H9 (cell line): ENCODE measurements at regions not wholly inside any gene's neighbourhood (a gene's known extent, or its start where the extent isn't known, plus 50 kb on each side); places are given as distances from the start of the nearest gene placed in this dataset.

Experiments used
- DNase-seq: peaks from one replicate; pipeline ENCODE4 v3.0.0-alpha.2; 2017
- H2AFZ ChIP-seq: one replicate; pipeline ENCODE4 v1.6.1; 2013; ENCODE audit warnings: mild to moderate bottlenecking, low read length, control low read depth, moderate library complexity
- H2AK5ac ChIP-seq: 2 replicates; pipeline ENCODE4 v1.6.1; 2013; ENCODE audit warnings: low read length, control low read depth, mixed read lengths; ENCODE audit not compliant: insufficient read length
- H2BK120ac ChIP-seq: one replicate; pipeline ENCODE4 v1.6.1; 2013; ENCODE audit warnings: low read depth, mild to moderate bottlenecking, low read length, control low read depth, inconsistent platforms; ENCODE audit not compliant: poor library complexity, severe bottlenecking
- H2BK12ac ChIP-seq: 2 replicates; pipeline ENCODE4 v1.6.1; 2013; ENCODE audit warnings: low read length, control low read depth, mixed read lengths, low read depth; ENCODE audit not compliant: insufficient read length
- H2BK15ac ChIP-seq: 2 replicates; pipeline ENCODE4 v1.6.1; 2013; ENCODE audit warnings: low read depth, low read length, control low read depth
- H2BK20ac ChIP-seq: one replicate; pipeline ENCODE4 v1.6.1; 2013; ENCODE audit warnings: low read depth, mild to moderate bottlenecking, low read length, control low read depth, inconsistent platforms; ENCODE audit not compliant: poor library complexity, severe bottlenecking
- H2BK5ac ChIP-seq: 2 replicates; pipeline ENCODE4 v1.6.1; 2013; ENCODE audit warnings: low read length, control low read depth, mixed read lengths; ENCODE audit not compliant: insufficient read length
- H3K14ac ChIP-seq: 2 replicates; pipeline ENCODE4 v1.6.1; 2013; ENCODE audit warnings: low read length, control low read depth; ENCODE audit not compliant: insufficient read depth
- H3K18ac ChIP-seq: 2 replicates; pipeline ENCODE4 v1.6.1; 2013; ENCODE audit warnings: low read depth, mild to moderate bottlenecking, mixed read lengths, low read length, control low read depth; ENCODE audit not compliant: insufficient read length
- H3K23ac ChIP-seq: 2 replicates; pipeline ENCODE4 v1.6.1; 2013; ENCODE audit warnings: low read length, control low read depth, mixed read lengths, low read depth; ENCODE audit not compliant: insufficient read length
- H3K23me2 ChIP-seq: 2 replicates; pipeline ENCODE4 v1.6.1; 2013; ENCODE audit warnings: low read depth, mild to moderate bottlenecking, mixed read lengths, low read length, control low read depth; ENCODE audit not compliant: insufficient read length, poor library complexity, severe bottlenecking
- H3K27ac ChIP-seq: 2 replicates; pipeline ENCODE4 v1.5.1; 2013; ENCODE audit warnings: low read length, control low read depth, mixed read lengths, low read depth; ENCODE audit not compliant: insufficient read length
- H3K27me3 ChIP-seq: 2 replicates; pipeline ENCODE4 v1.6.1; 2013; ENCODE audit warnings: low read length, control low read depth, inconsistent platforms; ENCODE audit not compliant: insufficient read depth
- H3K4ac ChIP-seq: 2 replicates; pipeline ENCODE4 v1.6.1; 2013; ENCODE audit warnings: low read depth, mild to moderate bottlenecking, control low read depth, inconsistent platforms, low read length, moderate library complexity
- H3K4me1 ChIP-seq: 2 replicates; pipeline ENCODE4 v1.6.1; 2013; ENCODE audit warnings: low read length, control low read depth, inconsistent platforms; ENCODE audit not compliant: insufficient read depth
- H3K4me2 ChIP-seq: 2 replicates; pipeline ENCODE4 v1.6.1; 2013; ENCODE audit warnings: low read length, control low read depth, mixed read lengths; ENCODE audit not compliant: insufficient read length, insufficient read depth
- H3K56ac ChIP-seq: 2 replicates; pipeline ENCODE4 v1.6.1; 2013; ENCODE audit warnings: low read depth, mild to moderate bottlenecking, mixed read lengths, low read length, control low read depth; ENCODE audit not compliant: insufficient read length
- H3K79me1 ChIP-seq: 2 replicates; pipeline ENCODE4 v1.6.1; 2013; ENCODE audit warnings: low read depth, mild to moderate bottlenecking, moderate library complexity, low read length, control low read depth, inconsistent platforms; ENCODE audit not compliant: insufficient read depth, poor library complexity, severe bottlenecking
- H3K79me2 ChIP-seq: 2 replicates; pipeline ENCODE4 v1.6.1; 2013; ENCODE audit warnings: low read length, control low read depth, inconsistent platforms; ENCODE audit not compliant: insufficient read depth
- H3K9ac ChIP-seq: 2 replicates; pipeline ENCODE4 v1.6.1; 2013; ENCODE audit warnings: low read length, control low read depth, mixed read lengths; ENCODE audit not compliant: insufficient read length; ENCODE audit errors: extremely low read depth
- H3K9me3 ChIP-seq: one replicate; pipeline ENCODE4 v1.6.1; 2013; ENCODE audit warnings: low read depth, low read length, inconsistent platforms; ENCODE audit not compliant: control insufficient read depth
- H3T11ph ChIP-seq: one replicate; pipeline ENCODE4 v1.6.1; 2013; ENCODE audit warnings: mild to moderate bottlenecking, low read length, control low read depth, inconsistent platforms
- H4K20me1 ChIP-seq: one replicate; pipeline ENCODE4 v1.6.1; 2013; ENCODE audit not compliant: control insufficient read depth, insufficient read length, insufficient read depth
- H4K5ac ChIP-seq: 2 replicates; pipeline ENCODE4 v1.6.1; 2013; ENCODE audit warnings: low read depth, mild to moderate bottlenecking, mixed read lengths, low read length, control low read depth; ENCODE audit not compliant: insufficient read length
- H4K8ac ChIP-seq: replicated peaks from 2 replicates; pipeline ENCODE4 v1.6.1; 2013; ENCODE audit warnings: low read length, control low read depth, mixed read lengths, low read depth; ENCODE audit not compliant: insufficient read length
- H4K91ac ChIP-seq: 2 replicates; pipeline ENCODE4 v1.6.1; 2013; ENCODE audit warnings: low read depth, mild to moderate bottlenecking, moderate library complexity, mixed read lengths, low read length, control low read depth; ENCODE audit not compliant: insufficient read length
- H3K27ac Mint-ChIP-seq, 3 experiments: 2 replicates in 2 of 3; 3 replicates in 1 of 3; pipeline ENCODE4 v1.8.0; 2020 to 2021; ENCODE audit warnings: mixed read lengths in 3 of 3, mild to moderate bottlenecking in 1 of 3, moderate library complexity in 1 of 3
- H3K27me3 Mint-ChIP-seq: 2 replicates; pipeline ENCODE4 v1.8.0; 2021; ENCODE audit warnings: low read depth, mild to moderate bottlenecking, moderate library complexity, mixed read lengths
- H3K36me3 Mint-ChIP-seq, 3 experiments: 2 replicates in 2 of 3; 3 replicates in 1 of 3; pipeline ENCODE4 v1.8.0; 2020 to 2021; ENCODE audit warnings: low read depth in 3 of 3, mixed read lengths in 3 of 3; ENCODE audit not compliant: insufficient read depth in 1 of 3
- H3K4me1 Mint-ChIP-seq, 2 experiments: 2 replicates each; pipeline ENCODE4 v1.8.0; 2020; ENCODE audit warnings: mixed read lengths in 2 of 2
- H3K4me3 Mint-ChIP-seq, 2 experiments: 2 replicates in 1 of 2; 3 replicates in 1 of 2; pipeline ENCODE4 v1.8.0; 2020 to 2021; ENCODE audit warnings: mild to moderate bottlenecking in 2 of 2, mixed read lengths in 2 of 2, moderate library complexity in 1 of 2
- H3K9me3 Mint-ChIP-seq, 2 experiments: 2 replicates in 1 of 2; 3 replicates in 1 of 2; pipeline ENCODE4 v1.8.0; 2020; ENCODE audit warnings: mild to moderate bottlenecking in 2 of 2, mixed read lengths in 2 of 2, moderate library complexity in 1 of 2
- WGBS: extraction: QIAGEN DNeasy Blood & Tissue Kit; methylation state at CpG from one replicate; pipeline ENCODE4 v1.1.7; 2013; ENCODE audit warnings: missing lambda C conversion rate, low lambda C conversion rate, mixed read lengths; ENCODE audit not compliant: insufficient read length; ENCODE audit errors: extremely low coverage; 5-methylcytosine and 5-hydroxymethylcytosine counted together
- TF ChIP-seq, protein P1 (sequence below): fragments of 200-600 bp; sonication (generic); conservative IDR thresholded peaks from 3 replicates; pipeline ENCODE4 v1.8.0; 2021; ENCODE audit warnings: antibody characterized with exemption, mild to moderate bottlenecking

DNA sequence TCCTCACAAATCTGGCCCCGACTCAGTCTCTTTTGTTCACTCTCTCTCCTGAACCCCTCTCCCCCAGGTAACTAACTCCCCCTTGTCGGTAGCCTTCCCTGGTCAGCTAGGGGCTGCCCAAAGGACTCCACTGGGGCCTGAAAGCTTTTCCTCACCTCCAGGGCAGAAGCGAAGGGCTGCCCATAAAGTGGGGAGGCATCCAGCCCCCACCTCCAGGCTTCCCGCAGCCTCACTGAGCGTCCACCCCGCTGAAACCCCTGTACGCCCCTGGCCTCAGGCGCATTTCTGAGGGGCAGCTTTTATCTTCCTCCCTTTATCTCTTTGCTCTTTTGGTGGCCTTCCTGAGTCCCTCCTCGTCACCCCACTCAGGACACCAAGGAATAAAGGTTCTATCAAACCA is 249.3 kb downstream of the CYP26B1 start:
- H3K27me3 ChIP-seq, result no peaks in the 10 kb centered on the region
- DNase-seq, result no peak
- TF ChIP-seq, protein P1, sequence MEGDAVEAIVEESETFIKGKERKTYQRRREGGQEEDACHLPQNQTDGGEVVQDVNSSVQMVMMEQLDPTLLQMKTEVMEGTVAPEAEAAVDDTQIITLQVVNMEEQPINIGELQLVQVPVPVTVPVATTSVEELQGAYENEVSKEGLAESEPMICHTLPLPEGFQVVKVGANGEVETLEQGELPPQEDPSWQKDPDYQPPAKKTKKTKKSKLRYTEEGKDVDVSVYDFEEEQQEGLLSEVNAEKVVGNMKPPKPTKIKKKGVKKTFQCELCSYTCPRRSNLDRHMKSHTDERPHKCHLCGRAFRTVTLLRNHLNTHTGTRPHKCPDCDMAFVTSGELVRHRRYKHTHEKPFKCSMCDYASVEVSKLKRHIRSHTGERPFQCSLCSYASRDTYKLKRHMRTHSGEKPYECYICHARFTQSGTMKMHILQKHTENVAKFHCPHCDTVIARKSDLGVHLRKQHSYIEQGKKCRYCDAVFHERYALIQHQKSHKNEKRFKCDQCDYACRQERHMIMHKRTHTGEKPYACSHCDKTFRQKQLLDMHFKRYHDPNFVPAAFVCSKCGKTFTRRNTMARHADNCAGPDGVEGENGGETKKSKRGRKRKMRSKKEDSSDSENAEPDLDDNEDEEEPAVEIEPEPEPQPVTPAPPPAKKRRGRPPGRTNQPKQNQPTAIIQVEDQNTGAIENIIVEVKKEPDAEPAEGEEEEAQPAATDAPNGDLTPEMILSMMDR, result no peak
- H3K18ac ChIP-seq, result no peak overlapping the region
- H3K14ac ChIP-seq, result no peak overlapping the region
- H4K8ac ChIP-seq, result no peak overlapping the region
- H3K27ac Mint-ChIP-seq, result no peak overlapping the region
- no peak overlapping the region for H3K4me2 ChIP-seq
- H3K9ac ChIP-seq, result no peak overlapping the region
- no peak overlapping the region for H2BK120ac ChIP-seq
- H3K27me3 Mint-ChIP-seq, result peaks cover 19% of the 10 kb centered on the region
- H3K4me1 Mint-ChIP-seq, result peaks cover 2 to 3% of the 10 kb centered on the region in 2 experiments; a peak in 2 of 4 replicates
- H3K56ac ChIP-seq, result no peak overlapping the region
- H2BK15ac ChIP-seq, result no peak overlapping the region
- H3K23me2 ChIP-seq, result no peaks in the 10 kb centered on the region
- H2BK5ac ChIP-seq, result no peak overlapping the region
- H2BK12ac ChIP-seq, result no peak overlapping the region
- no peak overlapping the region for H3T11ph ChIP-seq
- no peak overlapping the region for H3K23ac ChIP-seq
- H3K79me1 ChIP-seq, result no peaks in the 10 kb centered on the region
- no peak overlapping the region for H2BK20ac ChIP-seq
- no peaks in the 10 kb centered on the region; a peak in 1 of 5 replicates for H3K9me3 Mint-ChIP-seq
- no peaks in the 10 kb centered on the region for H3K79me2 ChIP-seq
- no peak overlapping the region for H3K27ac ChIP-seq
- H3K4me1 ChIP-seq, result no peaks in the 10 kb centered on the region
- H4K91ac ChIP-seq, result no peak overlapping the region
- H3K9me3 ChIP-seq, result no peaks in the 10 kb centered on the region
- no peaks in the 10 kb centered on the region; a peak in 1 of 7 replicates for H3K36me3 Mint-ChIP-seq
- H4K5ac ChIP-seq, result no peak overlapping the region
- no peak overlapping the region for H2AK5ac ChIP-seq
- no peak overlapping the region for H3K4ac ChIP-seq
- no CpG with 5 or more reads among the region's 9 CpGs for WGBS
- H2AFZ ChIP-seq, result no peak overlapping the region
- H3K4me3 Mint-ChIP-seq, result no peak overlapping the region
- H4K20me1 ChIP-seq, result no peaks in the 10 kb centered on the region
